ENCODE measurements at regions not wholly inside any gene's neighbourhood (a gene's known extent, or its start where the extent isn't known, plus 50 kb on each side); places are given as distances from the start of the nearest gene placed in this dataset.

DNA sequence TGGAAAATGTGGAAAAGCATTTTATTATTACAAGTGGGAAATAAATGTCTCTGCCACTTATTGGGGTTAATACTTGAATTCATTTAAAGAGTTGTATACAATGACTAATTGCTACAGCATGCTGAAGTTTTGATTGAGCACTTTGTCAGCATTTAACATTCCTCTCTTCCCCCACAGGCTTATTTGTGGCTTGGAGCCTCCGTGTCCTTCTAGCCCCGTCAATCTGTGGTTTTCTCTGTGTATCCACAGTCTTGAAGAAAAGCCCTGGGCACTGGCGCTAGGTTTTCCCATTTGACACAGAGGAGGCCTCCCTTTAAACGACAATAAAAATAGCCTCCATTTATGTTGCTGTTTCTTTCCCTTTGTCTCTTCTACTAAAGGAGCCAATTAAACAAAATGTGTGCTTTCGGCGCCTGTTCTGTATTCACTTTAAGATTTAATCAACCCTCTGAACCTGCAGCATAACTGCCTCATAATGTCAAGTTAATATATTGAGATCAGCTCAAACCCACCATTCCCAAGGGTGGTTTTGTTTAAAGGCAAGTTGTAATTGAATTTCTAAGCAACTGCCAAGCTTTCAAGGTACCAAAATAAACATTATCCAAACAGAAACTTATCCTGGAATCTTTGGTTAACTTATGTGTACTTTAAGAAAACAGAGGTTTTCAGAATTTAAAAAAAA is 92.9 kb upstream of the ADRA1D start:
- Histone ChIP-seq H3K79me2 (ENCODE audit: control insufficient read depth, insufficient read depth, low read length) (no peaks in the 10 kb centered on the region), H3K27ac (ENCODE audit: low read length in 2 of 2) (no peak overlapping the region), H2AFZ (ENCODE audit: insufficient read depth, low read depth, low read length, poor library complexity, severe bottlenecking) (no peak overlapping the region), H4K20me1 (ENCODE audit: control insufficient read depth, insufficient read depth, low read length, poor library complexity, severe bottlenecking) (no peaks in the 10 kb centered on the region), H3K4me2 (replicated peaks; ENCODE audit: low read depth, low read length, poor library complexity, severe bottlenecking) (no peak overlapping the region), H3K9ac (ENCODE audit: low read length) (no peak overlapping the region), H3K27me3 (replicated peaks in 1 of 4; ENCODE audit: control extremely low read depth in 1 of 4, control insufficient read depth in 3 of 4, insufficient read depth in 4 of 4, low read length in 3 of 4) (peaks cover 0 to 2% (median 0%) of the 10 kb centered on the region in 4 experiments), H3K4me3 (ENCODE audit: control extremely low read depth in 1 of 5, extremely low read depth in 1 of 5, insufficient read depth in 1 of 5, low read depth in 2 of 5, low read length in 4 of 5) (no peak overlapping the region), H3K4me1 (ENCODE audit: control insufficient read depth in 2 of 2, insufficient read depth in 2 of 2, low read length in 2 of 2) (no peaks in the 10 kb centered on the region), H3K9me3 (ENCODE audit: control extremely low read depth in 1 of 3, control insufficient read depth in 2 of 3, insufficient read depth in 1 of 3, low read length in 2 of 3) (no peaks in the 10 kb centered on the region), H3K36me3 (replicated peaks in 1 of 2; ENCODE audit: control extremely low read depth in 1 of 2, control insufficient read depth in 1 of 2, extremely low read depth in 1 of 2, insufficient read depth in 2 of 2, low read length in 1 of 2) (no peaks in the 10 kb centered on the region)
- H3K4me1 Mint-ChIP-seq: no peaks in the 10 kb centered on the region
- POLR2A ChIA-PET: no interaction called here
- intact Hi-C loops (cut with micrococcal nuclease): no loop called here
- DNase-seq (no peak), ATAC-seq (ENCODE audit: low read depth) (no peak)
- no peak overlapping the region for H3K27ac Mint-ChIP-seq
- 13% methylated on average over 4 of the region's 6 CpGs for WGBS (ENCODE audit: insufficient coverage)
- H3K9me3 Mint-ChIP-seq (ENCODE audit: insufficient read depth): peaks cover 2% of the 10 kb centered on the region
- CTCF ChIA-PET: no interaction called here
- peaks cover 6% of the 10 kb centered on the region for H3K27me3 Mint-ChIP-seq
- H3K4me3 Mint-ChIP-seq: no peak overlapping the region
- no peak for TF ChIP-seq EZH2 (IDR thresholded peaks at IDR 0.05; ENCODE audit: borderline replicate concordance, insufficient read depth, low read depth, low read length, poor library complexity, severe bottlenecking)
- TF ChIP-seq, protein P1, sequence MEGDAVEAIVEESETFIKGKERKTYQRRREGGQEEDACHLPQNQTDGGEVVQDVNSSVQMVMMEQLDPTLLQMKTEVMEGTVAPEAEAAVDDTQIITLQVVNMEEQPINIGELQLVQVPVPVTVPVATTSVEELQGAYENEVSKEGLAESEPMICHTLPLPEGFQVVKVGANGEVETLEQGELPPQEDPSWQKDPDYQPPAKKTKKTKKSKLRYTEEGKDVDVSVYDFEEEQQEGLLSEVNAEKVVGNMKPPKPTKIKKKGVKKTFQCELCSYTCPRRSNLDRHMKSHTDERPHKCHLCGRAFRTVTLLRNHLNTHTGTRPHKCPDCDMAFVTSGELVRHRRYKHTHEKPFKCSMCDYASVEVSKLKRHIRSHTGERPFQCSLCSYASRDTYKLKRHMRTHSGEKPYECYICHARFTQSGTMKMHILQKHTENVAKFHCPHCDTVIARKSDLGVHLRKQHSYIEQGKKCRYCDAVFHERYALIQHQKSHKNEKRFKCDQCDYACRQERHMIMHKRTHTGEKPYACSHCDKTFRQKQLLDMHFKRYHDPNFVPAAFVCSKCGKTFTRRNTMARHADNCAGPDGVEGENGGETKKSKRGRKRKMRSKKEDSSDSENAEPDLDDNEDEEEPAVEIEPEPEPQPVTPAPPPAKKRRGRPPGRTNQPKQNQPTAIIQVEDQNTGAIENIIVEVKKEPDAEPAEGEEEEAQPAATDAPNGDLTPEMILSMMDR (IDR thresholded peaks at IDR 0.05): no peak

DNA sequence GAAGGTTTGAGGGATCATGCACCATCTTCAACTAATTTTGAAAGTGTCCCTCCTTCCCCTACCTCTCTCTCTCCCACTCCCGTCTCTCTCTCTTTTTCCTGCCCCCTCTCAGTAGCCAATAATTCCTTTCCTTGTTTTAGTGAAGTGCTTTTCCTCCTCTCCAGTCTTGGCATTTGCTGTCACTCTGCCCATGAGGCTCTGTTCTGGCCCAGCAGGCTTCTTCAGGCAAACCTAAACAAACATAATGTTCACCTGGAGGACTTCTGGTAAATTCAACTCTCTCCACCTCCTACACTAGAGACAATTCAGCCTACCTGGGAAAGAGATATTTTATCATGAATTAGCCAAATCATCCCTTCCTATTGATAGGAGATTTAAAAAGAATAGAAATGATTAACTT is 86.6 kb upstream of the ADRA1D start:
- H2AFZ ChIP-seq (ENCODE audit: insufficient read depth, low read depth, low read length, poor library complexity, severe bottlenecking): no peak overlapping the region
- ATAC-seq (ENCODE audit: low read depth) (no peak), DNase-seq (no peak)
- Mint-ChIP-seq H3K27me3 (peaks cover 10% of the 10 kb centered on the region), H3K9me3 (ENCODE audit: insufficient read depth) (no peaks in the 10 kb centered on the region), H3K4me1 (no peaks in the 10 kb centered on the region), H3K27ac (no peak overlapping the region), H3K4me3 (no peak overlapping the region)
- no peaks in the 10 kb centered on the region for H4K20me1 ChIP-seq (ENCODE audit: control insufficient read depth, insufficient read depth, low read length, poor library complexity, severe bottlenecking)
- H3K79me2 ChIP-seq (ENCODE audit: control insufficient read depth, insufficient read depth, low read length): no peaks in the 10 kb centered on the region
- intact Hi-C loops (cut with micrococcal nuclease): no loop called here
- H3K9ac ChIP-seq (ENCODE audit: low read length): no peak overlapping the region
- no peak overlapping the region for H3K4me2 ChIP-seq (replicated peaks; ENCODE audit: low read depth, low read length, poor library complexity, severe bottlenecking)
- H3K27ac ChIP-seq (ENCODE audit: low read length in 2 of 2): no peak overlapping the region
- TF ChIP-seq, protein P1 (IDR thresholded peaks at IDR 0.05): no peak
- no peak for TF ChIP-seq EZH2 (IDR thresholded peaks at IDR 0.05; ENCODE audit: borderline replicate concordance, insufficient read depth, low read depth, low read length, poor library complexity, severe bottlenecking)
- WGBS (ENCODE audit: insufficient coverage): 88% methylated on average over 1 of the region's 1 CpG
- H3K36me3 ChIP-seq (replicated peaks in 1 of 2; ENCODE audit: control extremely low read depth in 1 of 2, control insufficient read depth in 1 of 2, extremely low read depth in 1 of 2, insufficient read depth in 2 of 2, low read length in 1 of 2): no peaks in the 10 kb centered on the region
- no peaks in the 10 kb centered on the region for H3K4me1 ChIP-seq (ENCODE audit: control insufficient read depth in 2 of 2, insufficient read depth in 2 of 2, low read length in 2 of 2)
- no peak overlapping the region for H3K4me3 ChIP-seq (ENCODE audit: control extremely low read depth in 1 of 5, extremely low read depth in 1 of 5, insufficient read depth in 1 of 5, low read depth in 2 of 5, low read length in 4 of 5)
- H3K9me3 ChIP-seq (ENCODE audit: control extremely low read depth in 1 of 3, control insufficient read depth in 2 of 3, insufficient read depth in 1 of 3, low read length in 2 of 3): no peaks in the 10 kb centered on the region
- H3K27me3 ChIP-seq (replicated peaks in 1 of 4; ENCODE audit: control extremely low read depth in 1 of 4, control insufficient read depth in 3 of 4, insufficient read depth in 4 of 4, low read length in 3 of 4): no peaks in the 10 kb centered on the region
- ChIA-PET POLR2A (no interaction called here), CTCF (no interaction called here)

Measured in B cell (primary cell).